ENCODE measurements at regions not wholly inside any gene's neighbourhood (a gene's known extent, or its start where the extent isn't known, plus 50 kb on each side); places are given as distances from the start of the nearest gene placed in this dataset.
A peak's percentile ranks its signal among the peaks of the same experiment; 100 is the strongest.

GRCh38 chr4:165779950-165780670, 92.9 kb upstream of the TLL1 start:
- DNase-seq (ENCODE audit: low read depth, low spot score) = no peak
- TF ChIP-seq FOXP2 (optimal IDR thresholded peaks at IDR 0.05; ENCODE audit: control extremely low read depth, extremely low read length, insufficient read depth) (no peak), POLR2AphosphoS5 (IDR thresholded peaks at IDR 0.05; ENCODE audit: borderline replicate concordance, low read depth, low read length) (no peak), EZH2 (IDR thresholded peaks at IDR 0.05) (no peak)
- Histone ChIP-seq H3K4me3 (no peak overlapping the region), H3K36me3 (ENCODE audit: insufficient read depth, low read length) (no peaks in the 10 kb centered on the region), H3K27ac (no peak overlapping the region), H3K9ac (ENCODE audit: insufficient read length) (no peak overlapping the region), H3K9me3 (ENCODE audit: low read depth, low read length) (no peaks in the 10 kb centered on the region)

DNA sequence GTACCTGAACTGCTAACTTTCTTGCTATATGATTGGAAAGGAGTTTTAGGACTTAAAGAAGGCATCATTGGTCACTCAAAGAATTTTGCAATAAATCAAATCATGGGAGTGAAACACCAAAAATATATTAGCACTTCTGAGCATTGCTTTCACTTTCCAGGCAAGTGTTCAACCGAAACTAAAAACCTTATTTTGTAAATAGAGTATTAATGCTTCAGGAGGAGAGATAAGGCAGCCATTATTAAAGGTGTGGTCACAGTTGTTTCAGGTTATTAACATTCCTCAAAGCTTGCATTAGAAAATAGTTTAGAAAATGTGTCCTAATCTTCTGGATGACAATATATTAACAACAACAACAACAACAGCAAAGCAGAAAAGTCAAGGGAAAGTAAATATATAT, 92.3 kb upstream of the TLL1 start:
- TF ChIP-seq EZH2 (IDR thresholded peaks at IDR 0.05) (no peak), POLR2AphosphoS5 (IDR thresholded peaks at IDR 0.05; ENCODE audit: borderline replicate concordance, low read depth, low read length) (no peak), FOXP2 (optimal IDR thresholded peaks at IDR 0.05; ENCODE audit: control extremely low read depth, extremely low read length, insufficient read depth) (no peak)
- no peaks in the 10 kb centered on the region for H3K36me3 ChIP-seq (ENCODE audit: insufficient read depth, low read length)
- no peak overlapping the region for H3K9ac ChIP-seq (ENCODE audit: insufficient read length)
- no peak overlapping the region for H3K4me3 ChIP-seq
- H3K9me3 ChIP-seq (ENCODE audit: low read depth, low read length) = no peaks in the 10 kb centered on the region
- no peak for DNase-seq (ENCODE audit: low read depth, low spot score)
- H3K27ac ChIP-seq = no peak overlapping the region

GRCh38 chr4:165782623-165783022, 90.4 kb upstream of the TLL1 start:
- Histone ChIP-seq H3K4me3 (no peak overlapping the region), H3K9me3 (ENCODE audit: low read depth, low read length) (no peaks in the 10 kb centered on the region), H3K27ac (no peak overlapping the region), H3K9ac (ENCODE audit: insufficient read length) (no peak overlapping the region), H3K36me3 (ENCODE audit: insufficient read depth, low read length) (no peaks in the 10 kb centered on the region)
- no peak for DNase-seq (ENCODE audit: low read depth, low spot score)
- no peak for TF ChIP-seq FOXP2 (optimal IDR thresholded peaks at IDR 0.05; ENCODE audit: control extremely low read depth, extremely low read length, insufficient read depth)
- no peak for TF ChIP-seq POLR2AphosphoS5 (IDR thresholded peaks at IDR 0.05; ENCODE audit: borderline replicate concordance, low read depth, low read length)
- no peak for TF ChIP-seq EZH2 (IDR thresholded peaks at IDR 0.05)

DNA sequence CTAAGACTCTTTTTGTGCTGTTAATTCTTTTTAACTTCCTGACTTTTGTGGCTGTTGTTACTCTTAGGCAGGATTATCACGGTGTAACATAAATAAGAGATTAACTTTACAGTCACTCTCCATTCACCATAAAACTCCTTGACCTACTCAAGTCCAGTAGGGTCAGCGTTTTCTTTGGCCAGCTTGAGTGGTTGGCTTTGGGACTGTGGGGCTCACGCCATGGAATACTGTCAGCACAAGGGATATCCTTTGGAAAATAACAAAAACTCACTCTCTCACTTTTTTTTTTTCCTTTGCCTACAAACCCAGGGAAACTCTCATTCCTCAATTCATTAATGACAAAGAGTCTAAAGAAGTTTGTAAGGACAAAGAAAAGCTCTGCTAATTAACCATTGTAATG, 89.4 kb upstream of the TLL1 start:
- no peak overlapping the region for H3K9ac ChIP-seq (ENCODE audit: insufficient read length)
- DNase-seq (ENCODE audit: low read depth, low spot score) = no peak

DNA sequence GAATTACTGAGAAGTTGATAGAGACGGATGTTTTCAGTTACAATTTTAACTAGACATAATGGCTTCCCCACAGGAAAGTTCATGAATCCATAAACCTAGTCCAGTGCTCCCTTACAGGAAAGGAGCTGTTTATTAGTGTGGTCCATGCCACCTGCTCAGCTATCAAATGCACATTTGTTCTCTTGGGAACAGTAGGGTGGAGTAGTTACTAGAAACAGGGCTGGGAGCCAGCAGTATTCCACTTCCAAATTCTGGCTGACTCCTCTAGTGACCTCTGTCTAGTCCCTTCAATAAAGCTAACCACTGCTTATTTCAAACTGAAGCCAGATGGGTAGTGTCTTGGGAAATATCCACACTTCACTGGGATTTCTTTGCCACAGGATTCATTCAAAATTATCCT, 88.4 kb upstream of the TLL1 start:
- Histone ChIP-seq H3K27ac (no peak overlapping the region), H3K4me3 (no peak overlapping the region), H3K9ac (ENCODE audit: insufficient read length) (no peak overlapping the region), H3K36me3 (ENCODE audit: insufficient read depth, low read length) (no peaks in the 10 kb centered on the region), H3K9me3 (ENCODE audit: low read depth, low read length) (no peaks in the 10 kb centered on the region)
- no peak for DNase-seq (ENCODE audit: low read depth, low spot score)
- TF ChIP-seq EZH2 (IDR thresholded peaks at IDR 0.05) = no peak

More for the DNA sequence above, 89.4 kb upstream of the TLL1 start:
- Histone ChIP-seq H3K4me3 (no peak overlapping the region), H3K9me3 (ENCODE audit: low read depth, low read length) (no peaks in the 10 kb centered on the region), H3K27ac (no peak overlapping the region), H3K36me3 (ENCODE audit: insufficient read depth, low read length) (no peaks in the 10 kb centered on the region)
- no peak for TF ChIP-seq POLR2AphosphoS5 (IDR thresholded peaks at IDR 0.05; ENCODE audit: borderline replicate concordance, low read depth, low read length)
- no peak for TF ChIP-seq EZH2 (IDR thresholded peaks at IDR 0.05)
- no peak for TF ChIP-seq FOXP2 (optimal IDR thresholded peaks at IDR 0.05; ENCODE audit: control extremely low read depth, extremely low read length, insufficient read depth)

- no peak for DNase-seq (ENCODE audit: low read depth, low spot score)
- H3K36me3 ChIP-seq (ENCODE audit: insufficient read depth, low read length) = no peaks in the 10 kb centered on the region
- H3K9me3 ChIP-seq (ENCODE audit: low read depth, low read length) = no peaks in the 10 kb centered on the region
- H3K9ac ChIP-seq (ENCODE audit: insufficient read length) = no peak overlapping the region
- H3K4me3 ChIP-seq = no peak overlapping the region
- no peak overlapping the region for H3K27ac ChIP-seq
- no peak for TF ChIP-seq FOXP2 (optimal IDR thresholded peaks at IDR 0.05; ENCODE audit: control extremely low read depth, extremely low read length, insufficient read depth)
- TF ChIP-seq POLR2AphosphoS5 (IDR thresholded peaks at IDR 0.05; ENCODE audit: borderline replicate concordance, low read depth, low read length) = no peak
- no peak for TF ChIP-seq EZH2 (IDR thresholded peaks at IDR 0.05)
Measured at GRCh38 chr4:165785337-165785736, 87.7 kb upstream of the TLL1 start.

GRCh38 chr4:165787516-165788274, 85.3 kb upstream of the TLL1 start:
- TF ChIP-seq EZH2 (IDR thresholded peaks at IDR 0.05) (no peak), POLR2AphosphoS5 (IDR thresholded peaks at IDR 0.05; ENCODE audit: borderline replicate concordance, low read depth, low read length) (no peak), FOXP2 (optimal IDR thresholded peaks at IDR 0.05; ENCODE audit: control extremely low read depth, extremely low read length, insufficient read depth) (no peak)
- Histone ChIP-seq H3K4me3 (no peak overlapping the region), H3K36me3 (ENCODE audit: insufficient read depth, low read length) (no peaks in the 10 kb centered on the region), H3K27ac (0 out of 2 replicates have a peak overlapping the region, but pooled peaks have one; percentile 19), H3K9me3 (ENCODE audit: low read depth, low read length) (no peaks in the 10 kb centered on the region), H3K9ac (ENCODE audit: insufficient read length) (no peak overlapping the region)
- no peak for DNase-seq (ENCODE audit: low read depth, low spot score)

DNA sequence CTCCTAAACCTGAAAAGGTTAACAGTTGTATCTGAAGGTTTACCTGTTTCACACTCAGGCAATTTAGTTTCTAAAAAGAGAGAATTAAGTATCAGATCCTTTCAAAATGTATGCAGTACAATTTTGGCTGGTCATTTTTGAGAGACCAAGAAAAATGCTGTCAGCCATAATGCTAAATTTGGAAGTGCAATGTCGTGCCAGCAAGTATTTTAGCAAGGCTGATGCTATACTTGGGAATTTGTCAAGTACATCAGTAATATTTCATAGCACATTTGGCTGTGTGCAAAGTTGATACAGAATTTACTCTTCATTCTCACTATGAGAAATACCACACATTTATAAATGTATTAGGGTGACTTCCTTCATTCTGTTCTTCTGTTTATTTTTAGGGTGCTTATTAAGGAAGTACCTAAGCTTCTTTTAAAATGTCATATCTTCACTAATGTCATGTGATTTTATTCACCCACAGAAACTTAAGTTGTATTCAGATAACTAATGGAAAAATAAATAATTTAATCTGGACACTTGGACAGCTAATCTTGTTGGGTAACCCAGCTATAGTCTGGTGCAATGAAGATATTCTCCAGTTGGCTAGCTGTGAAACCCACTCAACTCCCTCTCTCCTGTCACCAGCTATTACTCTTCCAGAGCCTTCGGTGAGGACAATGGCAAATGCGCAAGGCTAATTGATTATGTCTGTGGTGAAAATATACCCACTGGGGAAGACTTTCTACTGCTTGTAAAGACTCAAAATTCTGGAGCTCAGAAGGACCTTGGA, 84.2 kb upstream of the TLL1 start:
- no peaks in the 10 kb centered on the region for H3K36me3 ChIP-seq (ENCODE audit: insufficient read depth, low read length)
- H3K27ac ChIP-seq = no peak overlapping the region
- TF ChIP-seq POLR2AphosphoS5 (IDR thresholded peaks at IDR 0.05; ENCODE audit: borderline replicate concordance, low read depth, low read length) (no peak), FOXP2 (optimal IDR thresholded peaks at IDR 0.05; ENCODE audit: control extremely low read depth, extremely low read length, insufficient read depth) (no peak), EZH2 (IDR thresholded peaks at IDR 0.05) (no peak)
- no peaks in the 10 kb centered on the region for H3K9me3 ChIP-seq (ENCODE audit: low read depth, low read length)
- no peak for DNase-seq (ENCODE audit: low read depth, low spot score)
- no peak overlapping the region for H3K4me3 ChIP-seq
- H3K9ac ChIP-seq (ENCODE audit: insufficient read length) = no peak overlapping the region
